ENCODE measurements at regions not wholly inside any gene's neighbourhood (a gene's known extent, or its start where the extent isn't known, plus 50 kb on each side); places are given as distances from the start of the nearest gene placed in this dataset.

- no peak for DNase-seq (ENCODE audit: extremely low spot score)
- intact Hi-C loops (cut with DNase I), result no loop called here
- TF ChIP-seq CTCF (IDR thresholded peaks at IDR 0.05), result no peak
- no peak for TF ChIP-seq POLR2AphosphoS5 (IDR thresholded peaks at IDR 0.05)
- TF ChIP-seq POLR2A (IDR thresholded peaks at IDR 0.05; ENCODE audit: low read depth), result no peak
- TF ChIP-seq EP300 (IDR thresholded peaks at IDR 0.05), result no peak
These were observed 1512.5 kb downstream of the STIM2 start for GRCh38 chr4:28373191-28373590.

GRCh38 chr4:28373601-28374000 lies 1513.0 kb downstream of the STIM2 start:
- WGBS, result 93% methylated on average over 1 of the region's 1 CpG
- TF ChIP-seq POLR2A (IDR thresholded peaks at IDR 0.05; ENCODE audit: low read depth) (no peak), CTCF (IDR thresholded peaks at IDR 0.05) (no peak), POLR2AphosphoS5 (IDR thresholded peaks at IDR 0.05) (no peak), EP300 (IDR thresholded peaks at IDR 0.05) (no peak)
- DNase-seq (ENCODE audit: extremely low spot score), result no peak
- intact Hi-C loops (cut with DNase I), result no loop called here
- Histone ChIP-seq H3K4me1 (no peaks in the 10 kb centered on the region), H3K9me3 (no peaks in the 10 kb centered on the region), H3K4me3 (no peak overlapping the region), H3K36me3 (no peaks in the 10 kb centered on the region), H3K27me3 (no peaks in the 10 kb centered on the region), H3K27ac (replicated peaks in 1 of 4) (no peak overlapping the region)

More at GRCh38 chr4:28373191-28373590, 1512.5 kb downstream of the STIM2 start:
- H3K27ac ChIP-seq (replicated peaks in 1 of 4), result no peak overlapping the region
- no peaks in the 10 kb centered on the region for H3K4me1 ChIP-seq
- no peaks in the 10 kb centered on the region for H3K9me3 ChIP-seq
- no peaks in the 10 kb centered on the region for H3K27me3 ChIP-seq
- H3K36me3 ChIP-seq, result no peaks in the 10 kb centered on the region
- H3K4me3 ChIP-seq, result no peak overlapping the region

- Histone ChIP-seq H3K4me3 (no peak overlapping the region), H3K9me3 (no peaks in the 10 kb centered on the region), H3K27ac (replicated peaks in 1 of 4) (no peak overlapping the region), H3K36me3 (no peaks in the 10 kb centered on the region), H3K4me1 (no peaks in the 10 kb centered on the region), H3K27me3 (no peaks in the 10 kb centered on the region)
- intact Hi-C loops (cut with DNase I), result no loop called here
- WGBS, result 78% methylated on average over 6 of the region's 6 CpGs
- DNase-seq (ENCODE audit: extremely low spot score), result no peak
- TF ChIP-seq EP300 (IDR thresholded peaks at IDR 0.05) (no peak), POLR2A (IDR thresholded peaks at IDR 0.05; ENCODE audit: low read depth) (no peak), POLR2AphosphoS5 (IDR thresholded peaks at IDR 0.05) (no peak), CTCF (IDR thresholded peaks at IDR 0.05) (no peak)
These were observed 1517.6 kb downstream of the STIM2 start for GRCh38 chr4:28378109-28378830.

- Histone ChIP-seq H3K4me3 (no peak overlapping the region), H3K4me1 (no peaks in the 10 kb centered on the region), H3K9me3 (no peaks in the 10 kb centered on the region), H3K27me3 (no peaks in the 10 kb centered on the region), H3K36me3 (no peaks in the 10 kb centered on the region), H3K27ac (replicated peaks in 1 of 4) (no peak overlapping the region)
- 75% methylated on average over 2 of the region's 2 CpGs for WGBS
- DNase-seq (ENCODE audit: extremely low spot score), result no peak
- intact Hi-C loops (cut with DNase I), result no loop called here
- no peak for TF ChIP-seq POLR2A (IDR thresholded peaks at IDR 0.05; ENCODE audit: low read depth)
These were observed 1525.2 kb downstream of the STIM2 start for GRCh38 chr4:28385801-28386200.

GRCh38 chr4:28386776-28387175 lies 1526.1 kb downstream of the STIM2 start:
- no peak for TF ChIP-seq EP300 (IDR thresholded peaks at IDR 0.05)
- no peak for TF ChIP-seq POLR2A (IDR thresholded peaks at IDR 0.05; ENCODE audit: low read depth)
- TF ChIP-seq CTCF (IDR thresholded peaks at IDR 0.05), result no peak
- no peak for TF ChIP-seq POLR2AphosphoS5 (IDR thresholded peaks at IDR 0.05)
- intact Hi-C loops (cut with DNase I), result no loop called here

More at GRCh38 chr4:28386776-28387175, 1526.1 kb downstream of the STIM2 start:
- Histone ChIP-seq H3K9me3 (no peaks in the 10 kb centered on the region), H3K4me3 (no peak overlapping the region), H3K27me3 (no peaks in the 10 kb centered on the region), H3K4me1 (no peaks in the 10 kb centered on the region), H3K36me3 (no peaks in the 10 kb centered on the region), H3K27ac (replicated peaks in 1 of 4) (no peak overlapping the region)
- DNase-seq (ENCODE audit: extremely low spot score), result no peak

All from esophagus muscularis mucosa (tissue), 4 donors.